ENCODE measurements at regions not wholly inside any gene's neighbourhood (a gene's known extent, or its start where the extent isn't known, plus 50 kb on each side); places are given as distances from the start of the nearest gene placed in this dataset.

DNA sequence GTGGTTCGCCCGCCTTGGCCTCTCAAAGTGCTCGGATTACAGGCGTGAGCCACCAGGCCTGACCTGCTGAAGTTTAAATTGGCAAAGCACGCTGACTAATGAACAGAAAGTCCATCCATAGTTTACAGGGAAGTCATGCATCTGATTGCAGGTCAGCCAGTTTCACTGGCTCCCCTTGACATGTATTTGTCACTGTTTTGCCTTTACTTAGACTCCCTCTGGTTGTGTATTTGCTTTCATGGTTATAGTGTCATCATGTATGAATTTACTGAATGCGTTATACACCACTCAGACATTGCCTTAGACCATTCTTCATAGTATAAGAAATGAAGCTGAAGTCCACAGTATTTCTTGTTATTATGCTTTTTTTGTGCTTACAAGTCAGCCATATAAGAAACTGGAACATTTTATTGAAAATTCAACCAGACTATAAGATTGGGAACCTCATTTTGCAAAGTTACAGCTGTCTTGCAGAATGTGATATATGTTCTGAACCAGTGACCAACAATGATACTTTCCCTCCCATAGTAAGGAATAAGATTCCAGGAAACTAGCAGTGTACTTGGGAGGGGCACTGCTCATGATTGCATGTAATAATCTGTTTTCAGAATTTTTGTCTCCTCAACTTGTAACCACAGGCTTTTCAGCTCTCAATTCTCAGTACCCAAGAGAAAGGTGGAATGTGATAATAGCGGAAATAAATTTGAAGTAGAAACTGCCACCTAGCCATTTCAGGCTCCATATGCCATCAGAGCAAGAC is 51.9 kb upstream of the ATF7IP start:
- H3K36me3 ChIP-seq, result no peaks in the 10 kb centered on the region
- intact Hi-C loops (cut with DNase I; ENCODE audit: low total_unique reads), result no loop called here
- no peak for DNase-seq
- H3K4me1 ChIP-seq, result peaks cover 0 to 16% (median 0%) of the 10 kb centered on the region in 6 donors
- 91 to 96% (median 94%) methylated on average over 7 of the region's 7 CpGs for WGBS, 5 donors
- H3K27ac ChIP-seq, result no peak overlapping the region
- TF ChIP-seq POLR2AphosphoS5 (IDR thresholded peaks at IDR 0.05) (no peak), POLR2A (IDR thresholded peaks at IDR 0.05) (no peak)
- TF ChIP-seq, protein P1, sequence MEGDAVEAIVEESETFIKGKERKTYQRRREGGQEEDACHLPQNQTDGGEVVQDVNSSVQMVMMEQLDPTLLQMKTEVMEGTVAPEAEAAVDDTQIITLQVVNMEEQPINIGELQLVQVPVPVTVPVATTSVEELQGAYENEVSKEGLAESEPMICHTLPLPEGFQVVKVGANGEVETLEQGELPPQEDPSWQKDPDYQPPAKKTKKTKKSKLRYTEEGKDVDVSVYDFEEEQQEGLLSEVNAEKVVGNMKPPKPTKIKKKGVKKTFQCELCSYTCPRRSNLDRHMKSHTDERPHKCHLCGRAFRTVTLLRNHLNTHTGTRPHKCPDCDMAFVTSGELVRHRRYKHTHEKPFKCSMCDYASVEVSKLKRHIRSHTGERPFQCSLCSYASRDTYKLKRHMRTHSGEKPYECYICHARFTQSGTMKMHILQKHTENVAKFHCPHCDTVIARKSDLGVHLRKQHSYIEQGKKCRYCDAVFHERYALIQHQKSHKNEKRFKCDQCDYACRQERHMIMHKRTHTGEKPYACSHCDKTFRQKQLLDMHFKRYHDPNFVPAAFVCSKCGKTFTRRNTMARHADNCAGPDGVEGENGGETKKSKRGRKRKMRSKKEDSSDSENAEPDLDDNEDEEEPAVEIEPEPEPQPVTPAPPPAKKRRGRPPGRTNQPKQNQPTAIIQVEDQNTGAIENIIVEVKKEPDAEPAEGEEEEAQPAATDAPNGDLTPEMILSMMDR (IDR thresholded peaks at IDR 0.05 in 8 of 11, conservative IDR thresholded peaks at IDR 0.05 in 3 of 11), result no peak
- no peaks in the 10 kb centered on the region for H3K27me3 ChIP-seq (replicated peaks in 1 of 7)
- H3K4me3 ChIP-seq, result no peak overlapping the region
- peaks cover 0 to 7% (median 0%) of the 10 kb centered on the region in 8 donors for H3K9me3 ChIP-seq

GRCh38 chr12:14314801-14315200 is 50.7 kb upstream of the ATF7IP start:
- peaks cover 0 to 7% (median 0%) of the 10 kb centered on the region in 8 donors for H3K9me3 ChIP-seq
- no peak for TF ChIP-seq POLR2AphosphoS5 (IDR thresholded peaks at IDR 0.05)
- TF ChIP-seq, protein P1 (IDR thresholded peaks at IDR 0.05 in 8 of 11, conservative IDR thresholded peaks at IDR 0.05 in 3 of 11), result no peak
- no peak for TF ChIP-seq POLR2A (IDR thresholded peaks at IDR 0.05)
- DNase-seq, result no peak
- H3K4me1 ChIP-seq, result peaks cover 0 to 16% (median 0%) of the 10 kb centered on the region in 6 donors
- intact Hi-C loops (cut with DNase I; ENCODE audit: low total_unique reads), result no loop called here
- H3K27me3 ChIP-seq (replicated peaks in 1 of 7), result no peaks in the 10 kb centered on the region
- H3K27ac ChIP-seq, result peak overlapping the region in 4 of 8 donors; percentile 40 to 60 (median 44)
- H3K4me3 ChIP-seq, result no peak overlapping the region
- no peaks in the 10 kb centered on the region for H3K36me3 ChIP-seq
- WGBS, 5 donors, result 82 to 88% (median 85%) methylated on average over 6 of the region's 6 CpGs

GRCh38 chr12:14315501-14315900 is 50.0 kb upstream of the ATF7IP start:
- peak overlapping the region in 1 of 8 donors; percentile 40 for H3K27ac ChIP-seq
- TF ChIP-seq POLR2A (IDR thresholded peaks at IDR 0.05), result no peak
- TF ChIP-seq, protein P1 (IDR thresholded peaks at IDR 0.05 in 8 of 11, conservative IDR thresholded peaks at IDR 0.05 in 3 of 11), result no peak
- no peak for TF ChIP-seq POLR2AphosphoS5 (IDR thresholded peaks at IDR 0.05)
- intact Hi-C loops (cut with DNase I; ENCODE audit: low total_unique reads), result no loop called here

More at GRCh38 chr12:14315501-14315900, 50.0 kb upstream of the ATF7IP start:
- Histone ChIP-seq H3K4me1 (peaks cover 0 to 16% (median 0%) of the 10 kb centered on the region in 6 donors), H3K27me3 (replicated peaks in 1 of 7) (no peaks in the 10 kb centered on the region), H3K4me3 (no peak overlapping the region), H3K9me3 (peaks cover 0 to 7% (median 0%) of the 10 kb centered on the region in 8 donors), H3K36me3 (no peaks in the 10 kb centered on the region)
- DNase-seq, result no peak

Small RNA genes lying in the stretch of these regions (small RNA-seq; reads per million reads assigned to genes)
- gene AC092470.1 (0 reads per million in 4 donors), gene AC135001.1 (0 reads per million in 4 donors), gene MRPS18CP4 (0 reads per million in 4 donors), gene RNU6-491P (0 reads per million in 4 donors)

Measured in spleen (tissue), 11 donors.